PC-9 (cell line): ENCODE measurements at regions not wholly inside any gene's neighbourhood (a gene's known extent, or its start where the extent isn't known, plus 50 kb on each side); places are given as distances from the start of the nearest gene placed in this dataset.

Experiments
- BruUV-seq: library from RNA; stranded (reverse); fragments of 400-500 nt; replicated peaks from 2 replicates; lab custom pipeline; 2021; lab: Mats Ljungman, UMichigan
- CTCF ChIA-PET: fragments of 300-600 bp; sonication (Branson Sonifier 250); formaldehyde crosslinking; loops from one replicate; lab custom pipeline; 2022; ENCODE audit warnings: antibody characterized with exemption; lab: Charles Lee
- POLR2A ChIA-PET: fragments of 300-600 bp; sonication (Branson Sonifier 250); formaldehyde crosslinking; loops from one replicate; lab custom pipeline; 2022; ENCODE audit warnings: antibody characterized with exemption; ENCODE audit not compliant: unreplicated experiment; lab: Charles Lee
- DNase-seq, 2 experiments: peaks; one replicate each; pipeline versions ENCODE4 v3.0.0 to v3.0.0-alpha.2; 2015 to 2022; ENCODE audit warnings: mixed read lengths in 1 of 2
- H2AFZ ChIP-seq: fragments of 200-600 bp; sonication (generic); 2 replicates; pipeline ENCODE4 v1.8.1; 2017; ENCODE audit warnings: antibody characterized with exemption
- H3F3A ChIP-seq: fragments of 200-600 bp; sonication (generic); 2 replicates; pipeline ENCODE4 v1.8.1; 2017; ENCODE audit warnings: antibody characterized with exemption, mild to moderate bottlenecking, low read depth; ENCODE audit not compliant: insufficient read depth
- H3K27ac ChIP-seq: fragments of 200-600 bp; sonication (generic); 2 replicates; pipeline ENCODE4 v1.6.1; 2016; ENCODE audit warnings: mixed run types
- H3K27me3 ChIP-seq: fragments of 200-600 bp; sonication (generic); 2 replicates; pipeline ENCODE4 v1.6.1; 2016; ENCODE audit warnings: low read depth, mixed run types; ENCODE audit not compliant: insufficient read depth
- H3K36me3 ChIP-seq: fragments of 200-600 bp; sonication (generic); 2 replicates; pipeline ENCODE4 v1.6.1; 2016; ENCODE audit warnings: low read depth, mixed run types
- H3K4me1 ChIP-seq: fragments of 200-600 bp; sonication (generic); replicated peaks from 2 replicates; pipeline ENCODE4 v1.6.1; 2016; ENCODE audit warnings: mixed run types; ENCODE audit not compliant: insufficient read depth
- H3K4me2 ChIP-seq: fragments of 200-600 bp; sonication (generic); 2 replicates; pipeline ENCODE4 v1.6.1; 2017; ENCODE audit warnings: mixed run types
- H3K4me3 ChIP-seq: fragments of 200-600 bp; sonication (generic); 2 replicates; pipeline ENCODE4 v1.6.1; 2016; ENCODE audit warnings: mixed run types
- H3K79me2 ChIP-seq: fragments of 200-600 bp; sonication (generic); 2 replicates; pipeline ENCODE4 v1.6.1; 2017; ENCODE audit warnings: low read depth, mixed run types
- H3K9me2 ChIP-seq: fragments of 200-600 bp; sonication (generic); 2 replicates; pipeline ENCODE4 v1.8.1; 2017; ENCODE audit warnings: mild to moderate bottlenecking; ENCODE audit not compliant: insufficient read depth
- H3K9me3 ChIP-seq: fragments of 200-600 bp; sonication (generic); 2 replicates; pipeline ENCODE4 v1.8.1; 2016; ENCODE audit warnings: low read depth; ENCODE audit not compliant: insufficient read depth
- H4K20me1 ChIP-seq: fragments of 200-600 bp; sonication (generic); 2 replicates; pipeline ENCODE4 v1.8.1; 2017; ENCODE audit not compliant: insufficient read depth
- CTCF ChIP-seq: fragments of 200-600 bp; sonication (generic); conservative IDR thresholded peaks from 2 replicates; pipeline ENCODE4 v1.6.1; 2017; ENCODE audit warnings: mixed run types, antibody characterized with exemption, mild to moderate bottlenecking, moderate library complexity
- EZH2 ChIP-seq: fragments of 200-600 bp; sonication (generic); IDR thresholded peaks from 2 replicates; pipeline ENCODE4 v1.8.0; 2017; ENCODE audit warnings: antibody characterized with exemption, low read depth
- intact Hi-C: fragments of 100-400 bp; cut with micrococcal nuclease; formaldehyde crosslinking; loops from one replicate; pipeline ENCODE4 v1.10.0; 2022; ENCODE audit not compliant: unreplicated experiment

DNA sequence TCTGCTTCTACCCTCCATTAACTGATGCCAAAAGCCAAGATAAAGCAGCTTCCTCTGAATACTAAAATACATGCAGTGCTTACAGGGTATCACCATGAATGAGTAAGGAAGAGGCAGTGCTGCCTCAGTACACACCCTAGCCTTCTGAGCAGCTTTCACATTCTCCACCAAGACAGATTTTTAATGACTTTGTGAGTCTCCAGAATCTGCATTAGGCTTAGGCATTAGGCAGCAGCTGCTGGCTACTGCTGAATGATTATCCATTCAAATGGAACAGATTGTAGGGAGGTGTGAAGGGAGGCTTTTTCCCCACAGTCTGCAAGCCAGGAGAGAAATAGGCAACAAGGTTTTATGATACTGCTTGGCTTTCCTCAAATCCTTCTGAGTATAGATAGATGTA is 1226.7 kb upstream of the LRRN3 start:
- Histone ChIP-seq H3F3A (no peaks in the 10 kb centered on the region), H3K27ac (no peak overlapping the region), H3K9me2 (no peaks in the 10 kb centered on the region), H3K4me2 (no peak overlapping the region), H2AFZ (no peak overlapping the region), H3K27me3 (no peaks in the 10 kb centered on the region), H4K20me1 (no peaks in the 10 kb centered on the region), H3K4me3 (no peak overlapping the region), H3K79me2 (no peaks in the 10 kb centered on the region), H3K9me3 (no peaks in the 10 kb centered on the region), H3K4me1 (no peaks in the 10 kb centered on the region), H3K36me3 (no peaks in the 10 kb centered on the region)
- ChIA-PET POLR2A (no interaction called here), CTCF (no interaction called here)
- no TSS peak for BruUV-seq
- no peak for DNase-seq
- no peak for TF ChIP-seq EZH2
- TF ChIP-seq CTCF = no peak
- intact Hi-C loops = no loop called here

GRCh38 chr7:109868215-109868860 is 1222.6 kb upstream of the LRRN3 start:
- no peaks in the 10 kb centered on the region for H3K27me3 ChIP-seq
- CTCF ChIA-PET = no interaction called here
- no peaks in the 10 kb centered on the region for H3K36me3 ChIP-seq
- intact Hi-C loops = no loop called here
- H3F3A ChIP-seq = no peaks in the 10 kb centered on the region
- DNase-seq = no peak
- no TSS peak for BruUV-seq
- H3K27ac ChIP-seq = no peak overlapping the region
- no peak overlapping the region for H3K4me2 ChIP-seq
- no peaks in the 10 kb centered on the region for H4K20me1 ChIP-seq
- H3K79me2 ChIP-seq = no peaks in the 10 kb centered on the region
- no peaks in the 10 kb centered on the region for H3K9me3 ChIP-seq
- no peaks in the 10 kb centered on the region for H3K9me2 ChIP-seq
- H3K4me1 ChIP-seq = no peaks in the 10 kb centered on the region
- no peak overlapping the region for H2AFZ ChIP-seq
- TF ChIP-seq EZH2 (no peak), CTCF (no peak)
- no peak overlapping the region for H3K4me3 ChIP-seq
- POLR2A ChIA-PET = no interaction called here

- DNase-seq = no peak
- no peaks in the 10 kb centered on the region for H3F3A ChIP-seq
- no peak overlapping the region for H3K4me2 ChIP-seq
- CTCF ChIA-PET = no interaction called here
- no peaks in the 10 kb centered on the region; the same call in 1 of the 2 replicates for H3K9me2 ChIP-seq
- TF ChIP-seq CTCF (no peak), EZH2 (no peak)
- no TSS peak for BruUV-seq
- H3K79me2 ChIP-seq = no peaks in the 10 kb centered on the region
- H3K4me3 ChIP-seq = no peak overlapping the region
- no peak overlapping the region for H3K27ac ChIP-seq
- no peaks in the 10 kb centered on the region for H4K20me1 ChIP-seq
- no peaks in the 10 kb centered on the region for H3K27me3 ChIP-seq
- intact Hi-C loops = no loop called here
- POLR2A ChIA-PET = no interaction called here
- no peaks in the 10 kb centered on the region for H3K4me1 ChIP-seq
- H3K36me3 ChIP-seq = no peaks in the 10 kb centered on the region
- no peak overlapping the region for H2AFZ ChIP-seq
- no peaks in the 10 kb centered on the region; the same call in 1 of the 2 replicates for H3K9me3 ChIP-seq
These were observed 1217.6 kb upstream of the LRRN3 start for GRCh38 chr7:109873296-109873695.
